Naive thymus-derived CD4-positive, alpha-beta T cell (primary cell): ENCODE measurements at regions not wholly inside any gene's neighbourhood (a gene's known extent, or its start where the extent isn't known, plus 50 kb on each side); places are given as distances from the start of the nearest gene placed in this dataset.

Experiments
- ATAC-seq: fragments of 150-1000 bp; cut with Tn5 transposase; 2 replicates; pipeline ENCODE4 v1.10.0; 2021; ENCODE audit warnings: mild to moderate bottlenecking, moderate library complexity
- CTCF ChIA-PET: fragments of 350-600 bp; sonication (Branson Sonifier 250); formaldehyde crosslinking; loops from one replicate; lab custom pipeline; 2021; ENCODE audit warnings: antibody characterized with exemption; lab: Charles Lee
- POLR2A ChIA-PET: fragments of 350-600 bp; sonication (Branson Sonifier 250); formaldehyde crosslinking; loops from one replicate; lab custom pipeline; 2021; ENCODE audit warnings: antibody characterized with exemption, inconsistent platforms; lab: Charles Lee
- DNase-seq, 9 donors: peaks; one replicate each; pipeline versions ENCODE4 v3.0.0 to v3.0.0-alpha.2; 2020 to 2022; ENCODE audit warnings: mixed read lengths in 1 of 9
- H3K27ac ChIP-seq: one replicate; pipeline ENCODE4 v1.7.0; 2013; ENCODE audit warnings: mild to moderate bottlenecking, low read depth, low read length, moderate library complexity
- H3K27me3 ChIP-seq, 2 donors: one replicate each; pipeline ENCODE4 v1.7.0; 2013; ENCODE audit warnings: low read length in 2 of 2, mild to moderate bottlenecking in 2 of 2, moderate library complexity in 2 of 2; ENCODE audit not compliant: control insufficient read depth in 2 of 2, insufficient read depth in 2 of 2
- H3K36me3 ChIP-seq, 3 experiments: 1 replicate in 2 of 3; 2 replicates in 1 of 3; pipeline ENCODE4 v1.7.0; 2013; ENCODE audit warnings: low read length in 3 of 3, mild to moderate bottlenecking in 3 of 3, moderate library complexity in 1 of 3; ENCODE audit not compliant: insufficient read depth in 3 of 3, control insufficient read depth in 2 of 3
- H3K4me1 ChIP-seq, 2 donors: one replicate each; pipeline ENCODE4 v1.7.0; 2013; ENCODE audit warnings: low read length in 2 of 2, mild to moderate bottlenecking in 2 of 2, moderate library complexity in 1 of 2; ENCODE audit not compliant: control insufficient read depth in 2 of 2, insufficient read depth in 2 of 2
- H3K4me3 ChIP-seq: 2 replicates; pipeline ENCODE4 v1.7.0; 2013; ENCODE audit warnings: mild to moderate bottlenecking, low read length
- H3K9me3 ChIP-seq, 3 experiments: 1 replicate in 2 of 3; 2 replicates in 1 of 3; pipeline ENCODE4 v1.7.0; 2013; ENCODE audit warnings: low read length in 3 of 3; ENCODE audit not compliant: control insufficient read depth in 2 of 3
- H3K27ac Mint-ChIP-seq, 9 donors: one replicate each; pipeline ENCODE4 v1.8.0; 2020 to 2022; ENCODE audit warnings: mixed read lengths in 9 of 9, mild to moderate bottlenecking in 8 of 9, moderate library complexity in 5 of 9, inconsistent platforms in 2 of 9
- H3K27me3 Mint-ChIP-seq, 5 donors: one replicate each; pipeline ENCODE4 v1.8.0; 2021 to 2022; ENCODE audit warnings: mixed read lengths in 5 of 5, mild to moderate bottlenecking in 1 of 5
- H3K36me3 Mint-ChIP-seq, 5 donors: one replicate each; pipeline ENCODE4 v1.8.0; 2020 to 2022; ENCODE audit warnings: mixed read lengths in 5 of 5, mild to moderate bottlenecking in 3 of 5, inconsistent platforms in 1 of 5
- H3K4me1 Mint-ChIP-seq, 7 donors: one replicate each; pipeline ENCODE4 v1.8.0; 2020 to 2022; ENCODE audit warnings: mixed read lengths in 7 of 7, mild to moderate bottlenecking in 3 of 7, inconsistent platforms in 1 of 7
- H3K4me3 Mint-ChIP-seq, 10 donors: one replicate each; pipeline ENCODE4 v1.8.0; 2020 to 2022; ENCODE audit warnings: mild to moderate bottlenecking in 10 of 10, mixed read lengths in 10 of 10, moderate library complexity in 6 of 10, inconsistent platforms in 2 of 10
- H3K9me3 Mint-ChIP-seq, 11 donors: one replicate each; pipeline ENCODE4 v1.8.0; 2020 to 2022; ENCODE audit warnings: mixed read lengths in 11 of 11, mild to moderate bottlenecking in 4 of 11, inconsistent platforms in 1 of 11, moderate library complexity in 1 of 11
- intact Hi-C, 2 donors: fragments of 100-400 bp; cut with micrococcal nuclease; formaldehyde crosslinking; loops; one replicate each; pipeline ENCODE4 v1.15.1; 2023

- H3K9me3 Mint-ChIP-seq, result peaks cover 0 to 7% (median 0%) of the 10 kb centered on the region in 11 donors
- Histone ChIP-seq H3K36me3 (no peaks in the 10 kb centered on the region), H3K4me1 (no peaks in the 10 kb centered on the region), H3K4me3 (no peak overlapping the region), H3K27me3 (no peaks in the 10 kb centered on the region), H3K27ac (no peak overlapping the region), H3K9me3 (no peaks in the 10 kb centered on the region)
- POLR2A ChIA-PET, result no interaction called here
- no peaks in the 10 kb centered on the region for H3K36me3 Mint-ChIP-seq
- CTCF ChIA-PET, result no interaction called here
- intact Hi-C loops, result no loop called here
- H3K4me1 Mint-ChIP-seq, result no peaks in the 10 kb centered on the region
- DNase-seq (no peak), ATAC-seq (no peak)
- peaks cover 2 to 39% (median 28%) of the 10 kb centered on the region in 5 donors for H3K27me3 Mint-ChIP-seq
- H3K27ac Mint-ChIP-seq, result no peak overlapping the region
- H3K4me3 Mint-ChIP-seq, result no peak overlapping the region
Measured at GRCh38 chr16:82405736-82406135, 221.0 kb upstream of the CDH13 start.

GRCh38 chr16:82404586-82405315 lies 222.0 kb upstream of the CDH13 start:
- CTCF ChIA-PET, result no interaction called here
- ATAC-seq (no peak), DNase-seq (no peak)
- no peak overlapping the region for H3K27ac Mint-ChIP-seq
- Histone ChIP-seq H3K27ac (no peak overlapping the region), H3K4me3 (no peak overlapping the region), H3K9me3 (no peaks in the 10 kb centered on the region), H3K36me3 (no peaks in the 10 kb centered on the region), H3K4me1 (no peaks in the 10 kb centered on the region), H3K27me3 (no peaks in the 10 kb centered on the region)
- intact Hi-C loops, result no loop called here
- H3K36me3 Mint-ChIP-seq, result no peaks in the 10 kb centered on the region
- no peaks in the 10 kb centered on the region for H3K4me1 Mint-ChIP-seq
- H3K4me3 Mint-ChIP-seq, result no peak overlapping the region
- peaks cover 0 to 7% (median 0%) of the 10 kb centered on the region in 11 donors for H3K9me3 Mint-ChIP-seq
- H3K27me3 Mint-ChIP-seq, result peaks cover 2 to 39% (median 23%) of the 10 kb centered on the region in 5 donors
- POLR2A ChIA-PET, result no interaction called here

GRCh38 chr16:82402665-82403218 lies 224.0 kb upstream of the CDH13 start:
- no peak for ATAC-seq
- H3K4me3 ChIP-seq, result no peak overlapping the region
- CTCF ChIA-PET, result no interaction called here
- H3K27me3 ChIP-seq, result no peaks in the 10 kb centered on the region
- H3K9me3 ChIP-seq, result no peaks in the 10 kb centered on the region
- Mint-ChIP-seq H3K4me1 (no peaks in the 10 kb centered on the region), H3K27me3 (peaks cover 7 to 45% (median 18%) of the 10 kb centered on the region in 5 donors), H3K4me3 (no peak overlapping the region), H3K36me3 (no peaks in the 10 kb centered on the region), H3K9me3 (peaks cover 0 to 7% (median 0%) of the 10 kb centered on the region in 11 donors), H3K27ac (no peak overlapping the region)
- H3K27ac ChIP-seq, result no peak overlapping the region
- POLR2A ChIA-PET, result no interaction called here
- no peaks in the 10 kb centered on the region for H3K36me3 ChIP-seq
- no peak for DNase-seq
- H3K4me1 ChIP-seq, result no peaks in the 10 kb centered on the region
- intact Hi-C loops, result no loop called here

GRCh38 chr16:82400046-82400445 lies 226.7 kb upstream of the CDH13 start:
- Histone ChIP-seq H3K9me3 (peaks cover 0 to 3% (median 0%) of the 10 kb centered on the region in 3 experiments), H3K27ac (no peak overlapping the region), H3K36me3 (no peaks in the 10 kb centered on the region), H3K4me1 (no peaks in the 10 kb centered on the region), H3K4me3 (no peak overlapping the region), H3K27me3 (no peaks in the 10 kb centered on the region)
- Mint-ChIP-seq H3K4me1 (no peaks in the 10 kb centered on the region), H3K27ac (no peak overlapping the region), H3K4me3 (no peak overlapping the region), H3K9me3 (peaks cover 0 to 7% (median 0%) of the 10 kb centered on the region in 11 donors), H3K36me3 (no peaks in the 10 kb centered on the region), H3K27me3 (peaks cover 5 to 46% (median 17%) of the 10 kb centered on the region in 5 donors)
- ChIA-PET CTCF (no interaction called here), POLR2A (no interaction called here)
- no peak for ATAC-seq
- intact Hi-C loops, result no loop called here
- no peak for DNase-seq

- H3K4me1 ChIP-seq, result no peaks in the 10 kb centered on the region
- no peak overlapping the region for H3K4me3 Mint-ChIP-seq
- ChIA-PET POLR2A (no interaction called here), CTCF (no interaction called here)
- no peak overlapping the region for H3K27ac Mint-ChIP-seq
- no peaks in the 10 kb centered on the region for H3K36me3 ChIP-seq
- H3K4me3 ChIP-seq, result no peak overlapping the region
- no peak overlapping the region for H3K27ac ChIP-seq
- peaks cover 0 to 1% (median 0%) of the 10 kb centered on the region in 11 donors for H3K9me3 Mint-ChIP-seq
- DNase-seq (no peak), ATAC-seq (no peak)
- no peaks in the 10 kb centered on the region for H3K36me3 Mint-ChIP-seq
- H3K9me3 ChIP-seq, result peaks cover 0 to 3% (median 0%) of the 10 kb centered on the region in 3 experiments
- no peaks in the 10 kb centered on the region for H3K27me3 ChIP-seq
- H3K27me3 Mint-ChIP-seq, result peaks cover 3 to 23% (median 11%) of the 10 kb centered on the region in 5 donors
- intact Hi-C loops, result no loop called here
- H3K4me1 Mint-ChIP-seq, result no peaks in the 10 kb centered on the region
Measured at GRCh38 chr16:82396509-82396908, 226.5 kb upstream of the MPHOSPH6 start.

- H3K36me3 Mint-ChIP-seq, result no peaks in the 10 kb centered on the region
- H3K9me3 Mint-ChIP-seq, result peaks cover 0 to 1% (median 0%) of the 10 kb centered on the region in 11 donors
- DNase-seq (no peak), ATAC-seq (no peak)
- Histone ChIP-seq H3K27me3 (no peaks in the 10 kb centered on the region), H3K36me3 (no peaks in the 10 kb centered on the region), H3K4me1 (no peaks in the 10 kb centered on the region), H3K27ac (no peak overlapping the region), H3K4me3 (no peak overlapping the region), H3K9me3 (peaks cover 0 to 3% (median 0%) of the 10 kb centered on the region in 3 experiments)
- no peak overlapping the region for H3K4me3 Mint-ChIP-seq
- intact Hi-C loops, result no loop called here
- ChIA-PET POLR2A (no interaction called here), CTCF (no interaction called here)
- peaks cover 0 to 21% (median 10%) of the 10 kb centered on the region in 5 donors for H3K27me3 Mint-ChIP-seq
- H3K4me1 Mint-ChIP-seq, result no peaks in the 10 kb centered on the region
- H3K27ac Mint-ChIP-seq, result no peak overlapping the region
Measured at GRCh38 chr16:82395212-82395611, 225.2 kb upstream of the MPHOSPH6 start.

GRCh38 chr16:82391690-82392089 lies 221.7 kb upstream of the MPHOSPH6 start:
- Histone ChIP-seq H3K36me3 (no peaks in the 10 kb centered on the region), H3K27me3 (no peaks in the 10 kb centered on the region), H3K4me1 (no peaks in the 10 kb centered on the region), H3K27ac (no peak overlapping the region), H3K4me3 (no peak overlapping the region), H3K9me3 (no peaks in the 10 kb centered on the region)
- H3K4me1 Mint-ChIP-seq, result no peaks in the 10 kb centered on the region
- CTCF ChIA-PET, result no interaction called here
- peaks cover 0 to 13% (median 6%) of the 10 kb centered on the region in 5 donors for H3K27me3 Mint-ChIP-seq
- intact Hi-C loops, result no loop called here
- H3K4me3 Mint-ChIP-seq, result no peak overlapping the region
- H3K27ac Mint-ChIP-seq, result no peak overlapping the region
- H3K36me3 Mint-ChIP-seq, result no peaks in the 10 kb centered on the region
- POLR2A ChIA-PET, result no interaction called here
- H3K9me3 Mint-ChIP-seq, result peaks cover 0 to 4% (median 0%) of the 10 kb centered on the region in 11 donors
- no peak for DNase-seq
- ATAC-seq, result no peak
